HCT116 (cell line): ENCODE measurements at regions not wholly inside any gene's neighbourhood (a gene's known extent, or its start where the extent isn't known, plus 50 kb on each side); places are given as distances from the start of the nearest gene placed in this dataset.

Experiments used
- ATAC-seq: fragments of 200-7000 bp; cut with Tn5 transposase; 2 replicates; pipeline ENCODE4 v1.9.1; 2020; ENCODE audit warnings: mild to moderate bottlenecking, moderate library complexity
- BruUV-seq: library from RNA; stranded (reverse); fragments of 400-500 nt; replicated peaks from 2 replicates; lab custom pipeline; 2021; lab: Mats Ljungman, UMichigan
- CTCF ChIA-PET: fragments of 300-600 bp; sonication (Branson Sonifier 250); formaldehyde crosslinking; loops from one replicate; lab custom pipeline; 2021; ENCODE audit warnings: antibody characterized with exemption; lab: Charles Lee
- POLR2A ChIA-PET: fragments of 300-600, 350-600 bp; sonication (Branson Sonifier 250); formaldehyde crosslinking; loops from one replicate; lab custom pipeline; 2021; ENCODE audit warnings: antibody characterized with exemption; lab: Charles Lee
- RAD21 ChIA-PET, 2 experiments: fragments of 300-600 bp; sonication (Branson Sonifier 250); formaldehyde crosslinking; loops; one replicate each; lab custom pipeline; 2023; ENCODE audit warnings: low total read pairs in 2 of 2; ENCODE audit not compliant: uncharacterized antibody in 2 of 2, unreplicated experiment in 2 of 2, low non-redundant PET in 1 of 2; lab: Charles Lee
- DNase-seq: peaks from one replicate; pipeline ENCODE4 v3.0.0-alpha.2; 2010; ENCODE audit warnings: low read depth, low spot score
- H2AFZ ChIP-seq: fragments of 200-600 bp; shearing (Covaris generic), sonication (generic); 2 replicates; pipeline ENCODE4 v1.6.1; 2017; ENCODE audit warnings: low read depth, mixed run types, mixed read lengths, antibody characterized with exemption, low read length; ENCODE audit not compliant: poor library complexity, severe bottlenecking
- H3K27ac ChIP-seq: 2 replicates; pipeline ENCODE4 v1.5.1; 2012; ENCODE audit warnings: low read depth, low read length
- H3K27me3 ChIP-seq: fragments of 200-600 bp; sonication (generic); 2 replicates; pipeline ENCODE4 v1.6.1; 2016; ENCODE audit warnings: mixed run types, low read length, mixed read lengths; ENCODE audit not compliant: insufficient read depth
- H3K36me3 ChIP-seq, 2 experiments: fragments of 200-500 bp in 1 of 2; fragments of 200-600 bp in 1 of 2; sonication (Bioruptor generic) in 1 of 2; sonication (generic) in 1 of 2; 2 replicates each; pipeline versions ENCODE4 v1.5.1 to v1.6.1; 2014 to 2016; ENCODE audit warnings: low read length in 2 of 2, inconsistent platforms in 1 of 2, mixed read lengths in 1 of 2, mixed run types in 1 of 2; ENCODE audit not compliant: insufficient read depth in 2 of 2, control insufficient read depth in 1 of 2
- H3K4me1 ChIP-seq, 2 experiments: fragments of 200-600 bp in 1 of 2; sonication (generic) in 1 of 2; 2 replicates each; pipeline versions ENCODE4 v1.5.1 to v1.6.1; 2012 to 2017; ENCODE audit warnings: low read length in 2 of 2, inconsistent platforms in 1 of 2, mild to moderate bottlenecking in 1 of 2, mixed read lengths in 1 of 2, mixed run types in 1 of 2, moderate library complexity in 1 of 2; ENCODE audit not compliant: insufficient read depth in 2 of 2, control insufficient read depth in 1 of 2
- H3K4me2 ChIP-seq: fragments of 200-600 bp; sonication (generic); 2 replicates; pipeline ENCODE4 v1.6.1; 2017; ENCODE audit warnings: mixed run types, low read length, mixed read lengths
- H3K4me3 ChIP-seq, 2 experiments: fragments of 200-600 bp in 1 of 2; sonication (generic) in 1 of 2; replicated peaks in 1 of 2; 2 replicates each; pipeline ENCODE4 v1.5.1; 2011 to 2016; ENCODE audit warnings: low read length in 2 of 2, control low read depth in 1 of 2, low read depth in 1 of 2, mild to moderate bottlenecking in 1 of 2, mixed read lengths in 1 of 2, mixed run types in 1 of 2
- H3K79me2 ChIP-seq: fragments of 200-600 bp; sonication (generic); 2 replicates; pipeline ENCODE4 v1.6.1; 2017; ENCODE audit warnings: mild to moderate bottlenecking, mixed run types, low read length, moderate library complexity, mixed read lengths; ENCODE audit not compliant: insufficient read depth
- H3K9ac ChIP-seq: fragments of 200-600 bp; sonication (generic); 2 replicates; pipeline ENCODE4 v1.6.1; 2016; ENCODE audit warnings: low read length, mixed read lengths
- H3K9me2 ChIP-seq: fragments of 200-600 bp; sonication (generic), shearing (Covaris generic); 2 replicates; pipeline ENCODE4 v1.6.1; 2017; ENCODE audit warnings: mixed run types, mild to moderate bottlenecking, moderate library complexity; ENCODE audit not compliant: insufficient read depth
- H3K9me3 ChIP-seq, 2 experiments: fragments of 200-500 bp in 1 of 2; fragments of 200-600 bp in 1 of 2; sonication (Bioruptor generic) in 1 of 2; sonication (generic) in 1 of 2; 2 replicates each; pipeline ENCODE4 v1.6.1; 2014 to 2017; ENCODE audit warnings: low read length in 2 of 2, mixed read lengths in 2 of 2, inconsistent platforms in 1 of 2, low read depth in 1 of 2, mild to moderate bottlenecking in 1 of 2, mixed run types in 1 of 2, moderate library complexity in 1 of 2; ENCODE audit not compliant: control insufficient read depth in 1 of 2, insufficient read depth in 1 of 2
- H4K20me1 ChIP-seq: fragments of 200-600 bp; sonication (generic), shearing (Covaris generic); 2 replicates; pipeline ENCODE4 v1.6.1; 2017; ENCODE audit warnings: mixed run types, mild to moderate bottlenecking, moderate library complexity; ENCODE audit not compliant: insufficient read depth
- CBX3 ChIP-seq: IDR thresholded peaks from 2 replicates; pipeline ENCODE4 v1.6.1; 2012; ENCODE audit warnings: low read depth
- CTCF ChIP-seq, 3 experiments: fragments of 200-600 bp in 1 of 3; sonication (generic) in 1 of 3; IDR thresholded peaks in 2 of 3; conservative IDR thresholded peaks in 1 of 3; 2 replicates each; pipeline ENCODE4 v1.5.1; 2012 to 2017; ENCODE audit warnings: low read depth in 2 of 3, low read length in 2 of 3, antibody characterized with exemption in 1 of 3, borderline replicate concordance in 1 of 3, control low read depth in 1 of 3, mild to moderate bottlenecking in 1 of 3, mixed read lengths in 1 of 3, mixed run types in 1 of 3, moderate library complexity in 1 of 3; ENCODE audit not compliant: insufficient read depth in 1 of 3
- EGR1 ChIP-seq: IDR thresholded peaks from 2 replicates; pipeline ENCODE4 v1.6.1; 2012; ENCODE audit warnings: low read depth
- ELF1 ChIP-seq: IDR thresholded peaks from 2 replicates; pipeline ENCODE4 v1.6.1; 2012; ENCODE audit warnings: low read depth, borderline replicate concordance
- EZH2 ChIP-seq: fragments of 200-600 bp; sonication (generic); IDR thresholded peaks from 2 replicates; pipeline ENCODE4 v1.6.1; 2017; ENCODE audit warnings: antibody characterized with exemption, mixed run types
- FOSL1 ChIP-seq: IDR thresholded peaks from 2 replicates; pipeline ENCODE4 v1.6.1; 2012; ENCODE audit warnings: low read depth
- JUND ChIP-seq: IDR thresholded peaks from 2 replicates; pipeline ENCODE4 v1.6.1; 2012
- MAX ChIP-seq: IDR thresholded peaks from 2 replicates; pipeline ENCODE4 v1.6.1; 2012
- POLR2A ChIP-seq: IDR thresholded peaks from 2 replicates; pipeline ENCODE4 v1.7.0; 2011; ENCODE audit warnings: borderline replicate concordance; ENCODE audit not compliant: insufficient read depth, insufficient read length; ENCODE audit errors: extremely low read depth
- POLR2AphosphoS5 ChIP-seq: IDR thresholded peaks from 2 replicates; pipeline ENCODE4 v1.6.1; 2011; ENCODE audit warnings: mild to moderate bottlenecking, low read depth, low read length, moderate library complexity
- REST ChIP-seq: IDR thresholded peaks from 2 replicates; pipeline ENCODE4 v1.6.1; 2012; ENCODE audit warnings: low read depth
- SIN3A ChIP-seq: IDR thresholded peaks from 2 replicates; pipeline ENCODE4 v1.6.1; 2012; ENCODE audit warnings: low read depth
- SP1 ChIP-seq: IDR thresholded peaks from 2 replicates; pipeline ENCODE4 v1.6.1; 2012; ENCODE audit warnings: low read depth
- SRF ChIP-seq: IDR thresholded peaks from 2 replicates; pipeline ENCODE4 v1.6.1; 2012; ENCODE audit warnings: low read depth
- YY1 ChIP-seq: IDR thresholded peaks from 2 replicates; pipeline ENCODE4 v1.6.1; 2011; ENCODE audit warnings: low read length, low read depth, moderate library complexity, mild to moderate bottlenecking; ENCODE audit not compliant: insufficient replicate concordance; ENCODE audit errors: extremely low read depth
- ZFX ChIP-seq: fragments of 450-650 bp; IDR thresholded peaks from 2 replicates; pipeline ENCODE4 v1.6.1; 2017
- ZNF274 ChIP-seq: fragments of 200-500 bp; sonication (Bioruptor generic); IDR thresholded peaks from 2 replicates; pipeline ENCODE4 v1.6.1; 2014; ENCODE audit warnings: mild to moderate bottlenecking, low read depth, low read length, inconsistent platforms
- intact Hi-C: fragments of 100-400 bp; cut with micrococcal nuclease; formaldehyde crosslinking; loops from 2 replicates; pipeline ENCODE4 v1.10.0; 2022
- TF ChIP-seq, protein P1 (sequence below): IDR thresholded peaks from 2 replicates; pipeline ENCODE4 v1.6.1; 2012

- intact Hi-C loops: no loop called here
- H3K9ac ChIP-seq: no peak overlapping the region
- CTCF ChIA-PET: no interaction called here
- no peaks in the 10 kb centered on the region for H3K36me3 ChIP-seq
- DNase-seq: no peak
- no TSS peak for BruUV-seq
- H3K4me3 ChIP-seq: no peak overlapping the region
- TF ChIP-seq ZNF274 (no peak), POLR2AphosphoS5 (no peak), SP1 (no peak), YY1 (no peak), POLR2A (no peak), EGR1 (no peak), EZH2 (no peak), CTCF (IDR thresholded peaks at IDR 0.05 in 2 of 3, conservative IDR thresholded peaks at IDR 0.05 in 1 of 3; ENCODE audit: borderline replicate concordance in 1 of 3, insufficient read depth in 1 of 3, low read depth in 2 of 3, low read length in 2 of 3) (no peak), ZFX (no peak), ELF1 (no peak), MAX (no peak), CBX3 (no peak), JUND (no peak), SRF (no peak), FOSL1 (no peak), SIN3A (no peak), REST (no peak)
- TF ChIP-seq, protein P1, sequence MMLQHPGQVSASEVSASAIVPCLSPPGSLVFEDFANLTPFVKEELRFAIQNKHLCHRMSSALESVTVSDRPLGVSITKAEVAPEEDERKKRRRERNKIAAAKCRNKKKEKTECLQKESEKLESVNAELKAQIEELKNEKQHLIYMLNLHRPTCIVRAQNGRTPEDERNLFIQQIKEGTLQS: no peak
- no peaks in the 10 kb centered on the region for H4K20me1 ChIP-seq
- ATAC-seq: no peak
- no peak overlapping the region for H3K27ac ChIP-seq
- H3K4me2 ChIP-seq: no peak overlapping the region
- H3K79me2 ChIP-seq: no peaks in the 10 kb centered on the region
- no peaks in the 10 kb centered on the region for H3K4me1 ChIP-seq
- H3K27me3 ChIP-seq: no peaks in the 10 kb centered on the region
- H3K9me2 ChIP-seq: no peaks in the 10 kb centered on the region
- RAD21 ChIA-PET: no interaction called here
- POLR2A ChIA-PET: no interaction called here
- H2AFZ ChIP-seq: no peak overlapping the region
- H3K9me3 ChIP-seq: no peaks in the 10 kb centered on the region
These were observed 202.1 kb downstream of the ADAMTS15 start for GRCh38 chr11:130650456-130651030.
